Activated CD8-positive, alpha-beta memory T cell treated with anti-CD3 and anti-CD28 coated beads, Interleukin-2, amount 50 U/mL, for 24 hours (primary cell): ENCODE measurements at regions not wholly inside any gene's neighbourhood (a gene's known extent, or its start where the extent isn't known, plus 50 kb on each side); places are given as distances from the start of the nearest gene placed in this dataset.

ENCODE experiments used
- DNase-seq: peaks from one replicate; pipeline ENCODE4 v3.0.0-alpha.2; 2020; ENCODE audit errors: extremely low read depth

- no peak for DNase-seq
Observed at GRCh38 chr4:14236359-14236758, 608.8 kb upstream of the BOD1L1 start.

GRCh38 chr4:14237911-14238310 lies 610.4 kb upstream of the BOD1L1 start:
- no peak for DNase-seq

- DNase-seq = no peak
Observed at GRCh38 chr4:14241574-14241973, 614.0 kb upstream of the BOD1L1 start.

GRCh38 chr4:14247767-14248166 lies 620.2 kb upstream of the BOD1L1 start:
- no peak for DNase-seq

- no peak for DNase-seq
Observed at GRCh38 chr4:14249226-14249625, 621.7 kb upstream of the BOD1L1 start.

GRCh38 chr4:14254252-14254651 lies 626.7 kb upstream of the BOD1L1 start:
- DNase-seq = no peak

- DNase-seq = no peak
Observed at GRCh38 chr4:14254926-14255325, 627.4 kb upstream of the BOD1L1 start.

- no peak for DNase-seq
Observed at GRCh38 chr4:14257903-14258302, 630.4 kb upstream of the BOD1L1 start.

GRCh38 chr4:14259936-14260335 lies 632.4 kb upstream of the BOD1L1 start:
- no peak for DNase-seq

GRCh38 chr4:14260591-14260990 lies 633.1 kb upstream of the BOD1L1 start:
- DNase-seq = no peak

- no peak for DNase-seq
Observed at GRCh38 chr4:14262221-14262620, 634.7 kb upstream of the BOD1L1 start.

GRCh38 chr4:14264437-14264836 lies 636.9 kb upstream of the BOD1L1 start:
- DNase-seq = no peak

- no peak for DNase-seq
Observed at GRCh38 chr4:14265651-14266050, 638.1 kb upstream of the BOD1L1 start.

- DNase-seq = no peak
Observed at GRCh38 chr4:14267373-14268060, 640.0 kb upstream of the BOD1L1 start.

GRCh38 chr4:14269824-14270223 lies 642.3 kb upstream of the BOD1L1 start:
- no peak for DNase-seq

GRCh38 chr4:14272206-14272605 lies 644.7 kb upstream of the BOD1L1 start:
- no peak for DNase-seq

- DNase-seq = no peak
Observed at GRCh38 chr4:14277505-14277904, 650.0 kb upstream of the BOD1L1 start.

GRCh38 chr4:14280567-14280966 lies 653.0 kb upstream of the BOD1L1 start:
- DNase-seq = no peak

GRCh38 chr4:14284578-14284977 lies 657.1 kb upstream of the BOD1L1 start:
- DNase-seq = no peak

GRCh38 chr4:14289708-14290107 lies 662.2 kb upstream of the BOD1L1 start:
- DNase-seq = no peak

- no peak for DNase-seq
Observed at GRCh38 chr4:14293582-14293981, 666.1 kb upstream of the BOD1L1 start.

- no peak for DNase-seq
Observed at GRCh38 chr4:14294611-14295010, 667.1 kb upstream of the BOD1L1 start.

GRCh38 chr4:14299166-14299565 lies 671.6 kb upstream of the BOD1L1 start:
- DNase-seq = no peak

- no peak for DNase-seq
Observed at GRCh38 chr4:14302021-14302420, 674.5 kb upstream of the BOD1L1 start.
